H1 (cell line): ENCODE measurements at regions not wholly inside any gene's neighbourhood (a gene's known extent, or its start where the extent isn't known, plus 50 kb on each side); places are given as distances from the start of the nearest gene placed in this dataset.

ENCODE experiments used
- BCL11A ChIP-seq, 2 experiments: IDR thresholded peaks; one replicate each; pipeline ENCODE4 v1.6.1; 2011; ENCODE audit warnings: low read depth in 2 of 2, low read length in 2 of 2, mild to moderate bottlenecking in 2 of 2
- BRCA1 ChIP-seq: IDR thresholded peaks from 2 replicates; pipeline ENCODE4 v1.6.1; 2012; ENCODE audit warnings: low read depth, low read length, improper control_type of control experiment
- CBX8 ChIP-seq: fragments of 300-800, 300-1000 bp; sonication (generic); IDR thresholded peaks from 2 replicates; pipeline ENCODE4 v1.7.1; 2016; ENCODE audit warnings: low read depth, low read length, borderline replicate concordance
- GTF2F1 ChIP-seq: IDR thresholded peaks from 2 replicates; pipeline ENCODE4 v1.6.1; 2012; ENCODE audit warnings: low read depth, low read length, improper control_type of control experiment, borderline replicate concordance
- RFX5 ChIP-seq: IDR thresholded peaks from 2 replicates; pipeline ENCODE4 v1.6.1; 2011; ENCODE audit warnings: low read depth, low read length, improper control_type of control experiment, borderline replicate concordance
- SP1 ChIP-seq: IDR thresholded peaks from 2 replicates; pipeline ENCODE4 v1.6.1; 2011; ENCODE audit warnings: low read depth, low read length
- TAF1 ChIP-seq: IDR thresholded peaks from 2 replicates; pipeline ENCODE4 v1.6.1; 2011; ENCODE audit warnings: mild to moderate bottlenecking, low read depth, low read length

DNA sequence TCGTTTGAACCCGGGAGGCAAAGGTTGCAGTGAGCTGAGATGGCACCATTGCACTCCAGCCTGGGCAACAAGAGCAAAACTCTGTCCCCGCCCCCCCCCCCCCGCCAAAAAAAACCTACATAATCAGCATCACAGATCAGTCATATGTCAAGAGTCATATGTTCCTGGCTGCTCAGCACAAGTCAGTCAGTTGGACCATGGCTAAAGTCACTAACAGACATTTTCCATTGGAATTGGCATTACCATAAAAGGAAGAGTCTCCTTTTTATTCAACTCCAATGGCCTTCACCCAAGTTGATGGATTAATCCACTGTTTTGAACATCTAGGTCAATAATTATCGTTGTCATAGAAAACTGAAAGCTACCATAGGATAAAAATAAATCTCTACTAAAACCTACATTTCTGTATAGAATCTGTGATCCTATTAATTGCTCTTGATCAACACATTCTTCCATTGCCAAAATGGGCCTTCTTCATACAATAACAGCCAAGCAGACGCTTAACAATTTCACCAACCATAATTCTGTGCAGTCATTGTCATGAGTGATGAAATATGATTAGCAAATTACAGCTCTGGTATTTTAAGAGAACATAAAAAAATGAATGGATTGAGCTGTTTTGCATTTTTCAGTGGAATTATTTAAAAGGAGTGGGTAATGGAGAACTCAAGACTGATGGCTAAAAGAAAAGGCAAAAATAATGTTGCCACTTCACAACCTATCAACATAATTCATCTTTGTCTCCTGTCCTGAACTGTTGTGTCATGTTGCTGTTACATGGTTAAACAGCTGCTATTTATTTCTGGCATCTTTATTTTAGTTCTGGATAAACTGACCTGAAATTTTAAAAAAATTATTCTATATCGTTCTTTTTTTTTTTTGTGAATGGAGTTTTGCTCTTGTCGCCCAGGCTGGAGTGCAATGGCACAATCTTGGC is 555.5 kb upstream of the JARID2 start (continued):
- TF ChIP-seq BRCA1 (no peak), SP1 (no peak), TAF1 (no peak), GTF2F1 (no peak), RFX5 (no peak), CBX8 (no peak), BCL11A (IDR thresholded peaks at IDR 0.05; ENCODE audit: low read depth in 2 of 2, low read length in 2 of 2) (no peak)
